Endothelial cell of umbilical vein (primary cell): ENCODE measurements at regions not wholly inside any gene's neighbourhood (a gene's known extent, or its start where the extent isn't known, plus 50 kb on each side); places are given as distances from the start of the nearest gene placed in this dataset.

ENCODE experiments used
- BruUV-seq: library from RNA; stranded (reverse); fragments of 400-500 nt; replicated peaks from 2 replicates; lab custom pipeline; 2021; lab: Mats Ljungman, UMichigan
- CTCF ChIA-PET: fragments of 300-600, 350-600 bp; sonication (Branson Sonifier 250); formaldehyde crosslinking; loops from one replicate; lab custom pipeline; 2021; ENCODE audit warnings: antibody characterized with exemption, inconsistent platforms; lab: Charles Lee
- POLR2A ChIA-PET: fragments of 300-600, 350-600 bp; sonication (Branson Sonifier 250); formaldehyde crosslinking; loops from one replicate; lab custom pipeline; 2021; ENCODE audit warnings: antibody characterized with exemption, inconsistent platforms; lab: Charles Lee
- DNase-seq: peaks from one replicate; pipeline ENCODE4 v3.0.0-alpha.2; 2011; ENCODE audit warnings: low read depth, low spot score
- FAIRE-seq: peaks from 2 replicates; lab custom pipeline; 2011; peaks lifted over from hg19 to GRCh38; lab: Jason Lieb, UNC
- H2AFZ ChIP-seq: 2 replicates; pipeline ENCODE4 v1.6.0; 2012; ENCODE audit warnings: low read depth, low read length, control low read depth, inconsistent platforms
- H3K27ac ChIP-seq: 2 replicates; pipeline ENCODE4 v1.5.1; 2011; ENCODE audit warnings: low read depth, mild to moderate bottlenecking, control low read depth, low read length, moderate library complexity; ENCODE audit not compliant: insufficient read depth
- H3K27me3 ChIP-seq, 2 experiments: 2 replicates each; pipeline versions ENCODE4 v1.6.0 to v1.6.1; 2011; ENCODE audit warnings: low read length in 2 of 2, mixed read lengths in 1 of 2; ENCODE audit not compliant: control insufficient read depth in 2 of 2, insufficient read depth in 2 of 2
- H3K36me3 ChIP-seq, 2 experiments: 2 replicates in 1 of 2; 3 replicates in 1 of 2; pipeline ENCODE4 v1.5.1; 2011; ENCODE audit warnings: low read length in 2 of 2, mild to moderate bottlenecking in 1 of 2, moderate library complexity in 1 of 2; ENCODE audit not compliant: control insufficient read depth in 2 of 2, insufficient read depth in 2 of 2; ENCODE audit errors: extremely low read depth in 1 of 2
- H3K4me1 ChIP-seq: 3 replicates; pipeline ENCODE4 v1.5.1; 2011; ENCODE audit warnings: mild to moderate bottlenecking, low read length; ENCODE audit not compliant: control insufficient read depth, insufficient read depth; ENCODE audit errors: extremely low read depth
- H3K4me2 ChIP-seq: 2 replicates; pipeline ENCODE4 v1.6.1; 2011; ENCODE audit warnings: low read length, control low read depth, mixed read lengths; ENCODE audit not compliant: insufficient read depth
- H3K4me3 ChIP-seq, 3 experiments: fragments of 200-600 bp in 1 of 3; sonication (generic), shearing (Covaris generic) in 1 of 3; replicated peaks in 1 of 3; 2 replicates each; pipeline ENCODE4 v1.5.1; 2011 to 2016; ENCODE audit warnings: control low read depth in 3 of 3, low read length in 3 of 3, mild to moderate bottlenecking in 2 of 3, inconsistent platforms in 1 of 3, low read depth in 1 of 3, moderate library complexity in 1 of 3; ENCODE audit not compliant: insufficient read depth in 1 of 3
- H3K79me2 ChIP-seq: 2 replicates; pipeline ENCODE4 v1.6.0; 2012; ENCODE audit warnings: low read length, inconsistent platforms; ENCODE audit not compliant: control insufficient read depth, insufficient read depth
- H3K9ac ChIP-seq: replicated peaks from 2 replicates; pipeline ENCODE3; 2011; ENCODE audit warnings: low read length, control low read depth; ENCODE audit not compliant: insufficient read depth; ENCODE audit errors: extremely low read depth
- H3K9me1 ChIP-seq: replicated peaks from 3 replicates; pipeline ENCODE4 v1.6.0; 2011; ENCODE audit warnings: mild to moderate bottlenecking, low read length; ENCODE audit not compliant: control insufficient read depth, insufficient read depth; ENCODE audit errors: extremely low read depth
- H3K9me3 ChIP-seq: replicated peaks from 2 replicates; pipeline ENCODE4 v1.5.1; 2012; ENCODE audit warnings: low read length, inconsistent platforms; ENCODE audit not compliant: control insufficient read depth, insufficient read depth
- H4K20me1 ChIP-seq: replicated peaks from 2 replicates; pipeline ENCODE3; 2011; ENCODE audit warnings: mild to moderate bottlenecking, low read length; ENCODE audit not compliant: control insufficient read depth, insufficient read depth; ENCODE audit errors: extremely low read depth
- EZH2 ChIP-seq: IDR thresholded peaks from 2 replicates; pipeline ENCODE4 v1.6.1; 2012; ENCODE audit warnings: borderline replicate concordance, low read depth, mild to moderate bottlenecking, moderate library complexity, low read length, inconsistent platforms; ENCODE audit not compliant: severe bottlenecking
- FOS ChIP-seq: IDR thresholded peaks from 2 replicates; pipeline ENCODE4 v1.6.1; 2011; ENCODE audit warnings: mild to moderate bottlenecking, low read length, moderate library complexity, borderline replicate concordance; ENCODE audit not compliant: insufficient read depth
- GATA2 ChIP-seq: IDR thresholded peaks from 2 replicates; pipeline ENCODE4 v1.7.0; 2011; ENCODE audit warnings: low read depth, mild to moderate bottlenecking, moderate library complexity, mixed read lengths, low read length; ENCODE audit not compliant: insufficient read length, insufficient read depth
- JUN ChIP-seq: IDR thresholded peaks from 2 replicates; pipeline ENCODE4 v1.6.1; 2011; ENCODE audit warnings: borderline replicate concordance, low read depth; ENCODE audit not compliant: insufficient read length, insufficient read depth
- MYC ChIP-seq: IDR thresholded peaks from one replicate; pipeline ENCODE4 v1.6.1; 2011; ENCODE audit warnings: mild to moderate bottlenecking, low read depth, low read length
- POLR2A ChIP-seq: IDR thresholded peaks from 2 replicates; pipeline ENCODE4 v1.6.1; 2012; ENCODE audit warnings: low read depth, mild to moderate bottlenecking, control low read depth, low read length
- POLR2AphosphoS5 ChIP-seq: IDR thresholded peaks from 2 replicates; pipeline ENCODE4 v1.6.1; 2012; ENCODE audit warnings: low read depth, mild to moderate bottlenecking, control low read depth, low read length, moderate library complexity; ENCODE audit not compliant: insufficient read depth
- dilution Hi-C: fragments of 300-500 bp; cut with MboI; formaldehyde crosslinking; loops from one replicate; pipeline ENCODE4 v1.15.0; 2019; ENCODE audit warnings: low sequenced_read_pairs; ENCODE audit not compliant: extremely low pct_ligation_motif_present
- intact Hi-C: fragments of 100-400 bp; cut with micrococcal nuclease; formaldehyde crosslinking; loops from one replicate; pipeline ENCODE4 v1.10.0; 2022
- TF ChIP-seq, protein P1 (sequence below), 2 donors: IDR thresholded peaks; 1 replicate in 1 of 2; 2 replicates in 1 of 2; pipeline ENCODE4 v1.5.1; 2011; ENCODE audit warnings: low read length in 2 of 2, mild to moderate bottlenecking in 2 of 2, moderate library complexity in 2 of 2, control low read depth in 1 of 2, inconsistent platforms in 1 of 2, low read depth in 1 of 2; ENCODE audit not compliant: insufficient read depth in 1 of 2; ENCODE audit errors: extremely low read depth in 1 of 2
- TF ChIP-seq, protein P2 (sequence below): IDR thresholded peaks from 2 replicates; pipeline ENCODE4 v1.6.1; 2011; ENCODE audit not compliant: insufficient read depth, insufficient read length

DNA sequence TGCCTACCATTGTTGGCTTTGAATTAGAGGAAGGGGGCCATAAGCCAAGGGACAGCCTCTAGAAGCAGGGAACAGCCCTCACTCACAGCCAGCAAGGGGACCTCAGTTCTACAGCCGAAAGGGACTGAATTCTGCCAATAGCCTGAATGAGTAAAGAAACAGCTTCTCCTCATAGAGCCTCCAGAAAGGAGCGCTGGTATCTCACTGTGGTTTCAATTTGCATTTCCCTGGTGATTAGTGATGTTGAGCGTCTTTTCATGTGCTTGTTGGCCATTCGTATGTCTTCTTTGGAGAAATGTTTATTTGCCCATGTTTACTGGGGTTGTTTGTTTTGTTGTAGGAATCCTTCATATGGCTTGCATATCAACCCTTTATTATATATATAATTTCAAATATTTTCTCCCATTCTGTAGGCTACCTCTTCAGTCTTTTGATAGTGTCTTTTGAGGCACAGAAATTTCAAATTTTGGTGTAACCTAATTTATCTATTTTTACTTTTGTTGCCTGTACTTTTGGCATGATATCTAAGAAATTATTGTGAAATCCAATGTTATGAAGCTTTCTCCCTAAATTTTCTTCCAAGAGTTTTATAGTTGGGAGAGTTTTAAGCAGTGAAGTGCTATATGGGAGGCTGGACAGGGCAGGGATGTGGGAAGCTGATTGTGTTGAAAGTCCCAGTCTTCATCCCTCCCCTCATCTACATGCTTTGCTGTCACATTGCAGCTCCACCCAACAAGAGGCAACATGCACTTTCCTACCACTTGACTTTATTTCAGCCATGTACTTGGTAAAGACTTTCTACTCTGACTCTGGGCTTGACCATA is 57.1 kb upstream of the GPCPD1 start:
- no peak overlapping the region for H2AFZ ChIP-seq
- no peak overlapping the region for H3K4me2 ChIP-seq
- H3K4me3 ChIP-seq, result no peak overlapping the region
- no peaks in the 10 kb centered on the region for H4K20me1 ChIP-seq
- BruUV-seq, result no TSS peak
- H3K27ac ChIP-seq, result no peak overlapping the region
- CTCF ChIA-PET, result interaction anchor here (0.9 to 1.6 kb wide), 2 partner anchors 8 to 120 kb away, joined by 3 to 4 read pairs; no protein-coding TSS in a partner anchor
- no peaks in the 10 kb centered on the region for H3K79me2 ChIP-seq
- intact Hi-C loops (no loop called here), dilution Hi-C loops (no loop called here)
- H3K4me1 ChIP-seq, result no peaks in the 10 kb centered on the region
- POLR2A ChIA-PET, result no interaction called here
- H3K36me3 ChIP-seq, result no peaks in the 10 kb centered on the region
- TF ChIP-seq MYC (no peak), EZH2 (no peak), POLR2AphosphoS5 (no peak), FOS (no peak), POLR2A (no peak), GATA2 (no peak), JUN (no peak)
- TF ChIP-seq, protein P1, sequence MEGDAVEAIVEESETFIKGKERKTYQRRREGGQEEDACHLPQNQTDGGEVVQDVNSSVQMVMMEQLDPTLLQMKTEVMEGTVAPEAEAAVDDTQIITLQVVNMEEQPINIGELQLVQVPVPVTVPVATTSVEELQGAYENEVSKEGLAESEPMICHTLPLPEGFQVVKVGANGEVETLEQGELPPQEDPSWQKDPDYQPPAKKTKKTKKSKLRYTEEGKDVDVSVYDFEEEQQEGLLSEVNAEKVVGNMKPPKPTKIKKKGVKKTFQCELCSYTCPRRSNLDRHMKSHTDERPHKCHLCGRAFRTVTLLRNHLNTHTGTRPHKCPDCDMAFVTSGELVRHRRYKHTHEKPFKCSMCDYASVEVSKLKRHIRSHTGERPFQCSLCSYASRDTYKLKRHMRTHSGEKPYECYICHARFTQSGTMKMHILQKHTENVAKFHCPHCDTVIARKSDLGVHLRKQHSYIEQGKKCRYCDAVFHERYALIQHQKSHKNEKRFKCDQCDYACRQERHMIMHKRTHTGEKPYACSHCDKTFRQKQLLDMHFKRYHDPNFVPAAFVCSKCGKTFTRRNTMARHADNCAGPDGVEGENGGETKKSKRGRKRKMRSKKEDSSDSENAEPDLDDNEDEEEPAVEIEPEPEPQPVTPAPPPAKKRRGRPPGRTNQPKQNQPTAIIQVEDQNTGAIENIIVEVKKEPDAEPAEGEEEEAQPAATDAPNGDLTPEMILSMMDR (IDR thresholded peaks at IDR 0.05; ENCODE audit: extremely low read depth in 1 of 2, insufficient read depth in 1 of 2, low read depth in 1 of 2, low read length in 2 of 2), result no peak
- TF ChIP-seq, protein P2, sequence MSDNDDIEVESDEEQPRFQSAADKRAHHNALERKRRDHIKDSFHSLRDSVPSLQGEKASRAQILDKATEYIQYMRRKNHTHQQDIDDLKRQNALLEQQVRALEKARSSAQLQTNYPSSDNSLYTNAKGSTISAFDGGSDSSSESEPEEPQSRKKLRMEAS, result no peak
- no peaks in the 10 kb centered on the region for H3K9me1 ChIP-seq
- FAIRE-seq (no peak), DNase-seq (no peak)
- H3K9ac ChIP-seq, result no peak overlapping the region
- H3K27me3 ChIP-seq, result peaks cover 0 to 2% of the 10 kb centered on the region in 2 experiments
- no peaks in the 10 kb centered on the region for H3K9me3 ChIP-seq
